GM12873 (cell line): ENCODE measurements at regions not wholly inside any gene's neighbourhood (a gene's known extent, or its start where the extent isn't known, plus 50 kb on each side); places are given as distances from the start of the nearest gene placed in this dataset.

Source experiments
- CTCF ChIP-seq: IDR thresholded peaks from 2 replicates; pipeline ENCODE4 v1.5.1; 2012; ENCODE audit warnings: low read depth, mild to moderate bottlenecking, moderate library complexity, low read length, control low read depth; ENCODE audit not compliant: insufficient read depth; ENCODE audit errors: missing control alignments

- TF ChIP-seq CTCF: no peak
These were observed 250.9 kb downstream of the PTPRC start for GRCh38 chr1:198889749-198890148.

GRCh38 chr1:198890214-198890930 is 251.5 kb downstream of the PTPRC start:
- TF ChIP-seq CTCF: no peak

- TF ChIP-seq CTCF: no peak
These were observed 253.2 kb downstream of the PTPRC start for GRCh38 chr1:198892065-198892464.

GRCh38 chr1:198893141-198893540 is 254.3 kb downstream of the PTPRC start:
- no peak for TF ChIP-seq CTCF

GRCh38 chr1:198893763-198894444 is 255.1 kb downstream of the PTPRC start:
- TF ChIP-seq CTCF: no peak

- TF ChIP-seq CTCF: no peak
These were observed 262.4 kb downstream of the PTPRC start for GRCh38 chr1:198901266-198901665.

GRCh38 chr1:198902655-198903054 is 263.8 kb downstream of the PTPRC start:
- TF ChIP-seq CTCF: no peak
